ENCODE measurements at regions not wholly inside any gene's neighbourhood (a gene's known extent, or its start where the extent isn't known, plus 50 kb on each side); places are given as distances from the start of the nearest gene placed in this dataset.
A peak's percentile ranks its signal among the peaks of the same experiment; 100 is the strongest.

DNA sequence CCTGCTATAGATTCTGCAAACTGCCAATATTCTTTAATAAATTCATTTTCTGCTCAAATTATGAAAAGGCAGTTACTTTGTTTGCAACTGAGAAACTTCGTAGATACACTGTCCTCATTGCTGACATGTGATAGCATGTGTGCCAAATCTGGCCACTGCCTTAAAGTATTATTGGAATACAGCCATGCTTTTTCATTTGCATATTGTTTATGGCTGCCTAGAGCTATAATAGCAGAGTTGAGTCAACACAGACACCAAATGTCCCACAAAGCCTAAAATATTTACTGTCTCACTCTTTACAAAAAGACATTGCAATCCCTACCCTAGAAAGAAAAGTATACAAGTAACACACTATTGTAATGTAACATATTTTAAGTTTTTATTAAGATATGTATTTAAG is 647.4 kb downstream of the XPNPEP1 start:
- no peak overlapping the region for H2BK120ac ChIP-seq (ENCODE audit: low read depth, low read length)
- H2BK5ac ChIP-seq (ENCODE audit: low read depth, low read length, poor library complexity, severe bottlenecking) = no peak overlapping the region
- H4K5ac ChIP-seq (ENCODE audit: low read depth, low read length) = no peak overlapping the region
- H3K27ac ChIP-seq (ENCODE audit: insufficient read depth, low read length) = no peak overlapping the region
- peak; percentile 8 for DNase-seq
- no peak overlapping the region for H3K4me2 ChIP-seq (ENCODE audit: low read depth, low read length)
- H3K9me1 ChIP-seq (ENCODE audit: insufficient read depth, low read length) = no peaks in the 10 kb centered on the region
- no peaks in the 10 kb centered on the region for H3K79me1 ChIP-seq (ENCODE audit: low read depth in 1 of 2, low read length in 2 of 2)
- H3K36me3 ChIP-seq (ENCODE audit: control insufficient read depth, insufficient read depth, low read length) = no peaks in the 10 kb centered on the region
- BruUV-seq (replicated peaks) = no TSS peak
- 0 out of 2 replicates have a peak overlapping the region, but pooled peaks have one; percentile 53 for H4K91ac ChIP-seq (ENCODE audit: insufficient read depth, low read depth, low read length)
- intact Hi-C loops (cut with micrococcal nuclease) (no loop called here), in situ Hi-C loops (cut with MboI; ENCODE audit: low sequenced_read_pairs) (no loop called here), dilution Hi-C loops (cut with HindIII; ENCODE audit: low sequenced_read_pairs, unreplicated experiment) (no loop called here)
- H3K4ac ChIP-seq (ENCODE audit: low read depth, low read length) = peak overlapping the region; percentile 28; the same call in 1 of the 2 replicates
- no peak overlapping the region for H3K4me3 ChIP-seq (ENCODE audit: insufficient read depth, low read depth, low read length)
- ChIA-PET CTCF (no interaction called here), POLR2A (ENCODE audit: unreplicated experiment) (no interaction called here)
- no peak overlapping the region for H2AK9ac ChIP-seq (replicated peaks; ENCODE audit: low read depth, low read length, poor library complexity)
- H3K18ac ChIP-seq (ENCODE audit: low read depth, low read length) = no peak overlapping the region
- no peak overlapping the region for H3K56ac ChIP-seq (ENCODE audit: extremely low read depth, insufficient read depth, low read length)
- peaks cover 5% of the 10 kb centered on the region for H3K4me1 ChIP-seq (ENCODE audit: control insufficient read depth, insufficient read depth, low read length)
- no peak overlapping the region for H2AFZ ChIP-seq (replicated peaks; ENCODE audit: low read length, poor library complexity)
- no peak overlapping the region; the same call in 2 of the 3 replicates for H2BK15ac ChIP-seq (ENCODE audit: low read depth, low read length)
- H4K8ac ChIP-seq (ENCODE audit: low read depth in 2 of 2, low read length in 2 of 2) = no peak overlapping the region
- no peaks in the 10 kb centered on the region for H3K27me3 ChIP-seq (ENCODE audit: control insufficient read depth, insufficient read depth, low read length)
- no peaks in the 10 kb centered on the region for H4K20me1 ChIP-seq (ENCODE audit: insufficient read depth, low read length)
- H3K23ac ChIP-seq (ENCODE audit: low read depth, low read length) = no peak overlapping the region
- no peak overlapping the region for H2AK5ac ChIP-seq (ENCODE audit: low read depth, low read length)
- ATAC-seq (ENCODE audit: low read depth) = peak; percentile 54; the same call in 1 of the 2 replicates
- no peak overlapping the region for H3K9ac ChIP-seq (ENCODE audit: low read depth, low read length)
- no peak overlapping the region; the same call in 1 of the 2 replicates for H2BK20ac ChIP-seq (ENCODE audit: low read depth, low read length)
- no CpG with 5 or more reads among the region's 1 CpG for WGBS, 2 experiments (ENCODE audit: extremely low coverage in 2 of 2, insufficient read length in 1 of 2)
- no peak overlapping the region for H3K14ac ChIP-seq (replicated peaks; ENCODE audit: low read depth, low read length)
- no peaks in the 10 kb centered on the region for H3K9me3 ChIP-seq (ENCODE audit: control insufficient read depth, insufficient read depth, low read length)
- TF ChIP-seq RFX5 (IDR thresholded peaks at IDR 0.05; ENCODE audit: low read depth, low read length) (no peak), BHLHE40 (IDR thresholded peaks at IDR 0.05; ENCODE audit: low read depth, low read length) (no peak), CTCF (conservative IDR thresholded peaks at IDR 0.05; ENCODE audit: low read depth, low read length) (no peak), MAZ (IDR thresholded peaks at IDR 0.05; ENCODE audit: borderline replicate concordance, low read depth, low read length) (no peak), SMC3 (IDR thresholded peaks at IDR 0.05; ENCODE audit: low read depth, low read length) (no peak), MXI1 (IDR thresholded peaks at IDR 0.05; ENCODE audit: borderline replicate concordance, low read depth, low read length) (no peak), FOS (IDR thresholded peaks at IDR 0.05; ENCODE audit: low read depth, low read length) (no peak), NFE2L2 (IDR thresholded peaks at IDR 0.05; ENCODE audit: low read depth, low read length) (no peak), MAFK (IDR thresholded peaks at IDR 0.05; ENCODE audit: low read depth, low read length) (no peak), RAD21 (IDR thresholded peaks at IDR 0.05; ENCODE audit: low read length) (no peak), POLR2A (IDR thresholded peaks at IDR 0.05; ENCODE audit: low read depth, low read length) (no peak), ELK1 (IDR thresholded peaks at IDR 0.05; ENCODE audit: borderline replicate concordance, low read depth, low read length) (no peak), RCOR1 (IDR thresholded peaks at IDR 0.05; ENCODE audit: insufficient replicate concordance, low read length) (no peak), CHD1 (IDR thresholded peaks at IDR 0.05; ENCODE audit: low read depth, low read length) (no peak), CEBPB (IDR thresholded peaks at IDR 0.05; ENCODE audit: low read depth, low read length) (no peak)
- TF ChIP-seq, protein P1, sequence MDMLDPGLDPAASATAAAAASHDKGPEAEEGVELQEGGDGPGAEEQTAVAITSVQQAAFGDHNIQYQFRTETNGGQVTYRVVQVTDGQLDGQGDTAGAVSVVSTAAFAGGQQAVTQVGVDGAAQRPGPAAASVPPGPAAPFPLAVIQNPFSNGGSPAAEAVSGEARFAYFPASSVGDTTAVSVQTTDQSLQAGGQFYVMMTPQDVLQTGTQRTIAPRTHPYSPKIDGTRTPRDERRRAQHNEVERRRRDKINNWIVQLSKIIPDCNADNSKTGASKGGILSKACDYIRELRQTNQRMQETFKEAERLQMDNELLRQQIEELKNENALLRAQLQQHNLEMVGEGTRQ (IDR thresholded peaks at IDR 0.05; ENCODE audit: low read depth, low read length) = no peak

Data from IMR-90 (cell line).